ENCODE measurements at regions not wholly inside any gene's neighbourhood (a gene's known extent, or its start where the extent isn't known, plus 50 kb on each side); places are given as distances from the start of the nearest gene placed in this dataset.

DNA sequence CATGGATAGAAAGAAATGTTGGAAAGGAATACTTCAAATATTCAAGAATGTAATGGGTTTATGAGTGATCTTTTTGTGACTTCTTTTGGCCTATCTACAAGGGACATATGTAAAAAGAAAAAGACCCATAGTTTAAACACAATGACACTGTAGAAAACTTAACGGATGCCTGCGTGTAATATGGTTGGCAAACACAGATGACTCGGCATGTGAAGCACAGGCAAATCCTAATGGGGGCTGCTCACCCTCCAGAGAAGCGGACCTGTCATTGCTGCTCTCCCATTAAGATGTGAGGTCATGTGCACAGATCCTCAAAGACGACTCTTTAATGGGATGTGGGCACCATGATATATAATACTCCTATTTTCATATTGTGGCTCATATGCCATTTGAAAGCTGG lies 366.6 kb upstream of the TMEM132C start:
- 58 to 75% (median 70%) methylated on average over 5 of the region's 5 CpGs for WGBS, 5 donors
- H3K27ac ChIP-seq, result no peak overlapping the region
- H3K4me3 ChIP-seq, result no peak overlapping the region
- no peaks in the 10 kb centered on the region for H3K27me3 ChIP-seq
- no peaks in the 10 kb centered on the region for H3K36me3 ChIP-seq
- TF ChIP-seq, protein P1, sequence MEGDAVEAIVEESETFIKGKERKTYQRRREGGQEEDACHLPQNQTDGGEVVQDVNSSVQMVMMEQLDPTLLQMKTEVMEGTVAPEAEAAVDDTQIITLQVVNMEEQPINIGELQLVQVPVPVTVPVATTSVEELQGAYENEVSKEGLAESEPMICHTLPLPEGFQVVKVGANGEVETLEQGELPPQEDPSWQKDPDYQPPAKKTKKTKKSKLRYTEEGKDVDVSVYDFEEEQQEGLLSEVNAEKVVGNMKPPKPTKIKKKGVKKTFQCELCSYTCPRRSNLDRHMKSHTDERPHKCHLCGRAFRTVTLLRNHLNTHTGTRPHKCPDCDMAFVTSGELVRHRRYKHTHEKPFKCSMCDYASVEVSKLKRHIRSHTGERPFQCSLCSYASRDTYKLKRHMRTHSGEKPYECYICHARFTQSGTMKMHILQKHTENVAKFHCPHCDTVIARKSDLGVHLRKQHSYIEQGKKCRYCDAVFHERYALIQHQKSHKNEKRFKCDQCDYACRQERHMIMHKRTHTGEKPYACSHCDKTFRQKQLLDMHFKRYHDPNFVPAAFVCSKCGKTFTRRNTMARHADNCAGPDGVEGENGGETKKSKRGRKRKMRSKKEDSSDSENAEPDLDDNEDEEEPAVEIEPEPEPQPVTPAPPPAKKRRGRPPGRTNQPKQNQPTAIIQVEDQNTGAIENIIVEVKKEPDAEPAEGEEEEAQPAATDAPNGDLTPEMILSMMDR (IDR thresholded peaks at IDR 0.05), result no peak
- no peak for TF ChIP-seq POLR2AphosphoS5 (IDR thresholded peaks at IDR 0.05)
- no peak for TF ChIP-seq POLR2A (IDR thresholded peaks at IDR 0.05)
- TF ChIP-seq EP300 (IDR thresholded peaks at IDR 0.05), result no peak
- no peaks in the 10 kb centered on the region for H3K4me1 ChIP-seq
- peaks cover 0 to 3% (median under 1%) of the 10 kb centered on the region in 4 donors for H3K9me3 ChIP-seq
- no peak for DNase-seq
- intact Hi-C loops (cut with DNase I; ENCODE audit: low total_unique reads), result no loop called here

DNA sequence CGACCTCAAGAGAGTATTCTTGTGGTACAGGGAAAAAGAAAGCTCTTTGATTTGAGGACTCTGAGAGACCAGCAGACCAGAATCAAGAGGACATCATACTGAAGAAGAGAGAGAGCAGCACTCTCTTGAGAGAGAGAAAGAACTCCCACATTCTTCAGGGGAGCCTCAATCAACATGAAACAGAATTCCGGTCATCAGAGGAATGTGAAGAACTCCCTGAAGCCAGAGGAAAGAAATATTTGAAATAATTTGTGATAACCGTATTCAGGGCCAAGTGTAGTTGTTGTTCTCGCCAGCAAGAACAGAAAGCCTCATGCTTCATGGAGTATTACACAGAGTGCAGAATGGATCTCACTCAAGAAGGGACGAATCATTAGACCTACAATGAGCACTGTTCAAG lies 363.8 kb upstream of the TMEM132C start:
- no peaks in the 10 kb centered on the region for H3K36me3 ChIP-seq
- no peak overlapping the region for H3K27ac ChIP-seq
- H3K27me3 ChIP-seq, result no peaks in the 10 kb centered on the region
- H3K4me1 ChIP-seq, result no peaks in the 10 kb centered on the region
- TF ChIP-seq, protein P1 (IDR thresholded peaks at IDR 0.05), result no peak
- TF ChIP-seq EP300 (IDR thresholded peaks at IDR 0.05) (no peak), POLR2A (IDR thresholded peaks at IDR 0.05) (no peak), POLR2AphosphoS5 (IDR thresholded peaks at IDR 0.05) (no peak)
- no peak overlapping the region for H3K4me3 ChIP-seq
- no peak for DNase-seq
- H3K9me3 ChIP-seq, result peaks cover 0 to 5% (median 4%) of the 10 kb centered on the region in 4 donors
- intact Hi-C loops (cut with DNase I; ENCODE audit: low total_unique reads), result no loop called here
- WGBS, 5 donors, result 40 to 52% (median 46%) methylated on average over 5 of the region's 5 CpGs

DNA sequence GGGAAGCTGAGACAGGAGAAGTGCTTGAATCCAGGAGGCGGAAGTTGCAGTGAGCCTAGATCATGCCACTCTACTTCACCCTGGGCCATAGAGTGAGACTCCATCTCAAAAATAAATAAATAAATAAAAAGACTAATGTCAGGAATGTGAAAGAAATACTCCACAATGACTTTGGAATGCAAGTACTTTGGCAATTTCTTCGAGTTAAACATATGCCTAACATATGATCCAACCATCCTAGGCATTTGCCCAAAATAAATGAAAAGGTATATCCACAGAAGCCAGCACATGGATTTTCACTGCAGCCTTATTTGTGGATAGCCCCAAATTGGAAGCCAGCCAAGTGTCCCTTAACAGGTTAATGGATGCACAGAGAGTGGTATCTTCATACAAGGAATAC lies 357.9 kb upstream of the TMEM132C start:
- intact Hi-C loops (cut with DNase I; ENCODE audit: low total_unique reads), result no loop called here
- H3K4me1 ChIP-seq, result no peaks in the 10 kb centered on the region
- H3K4me3 ChIP-seq, result no peak overlapping the region
- TF ChIP-seq POLR2A (IDR thresholded peaks at IDR 0.05) (no peak), EP300 (IDR thresholded peaks at IDR 0.05) (no peak), POLR2AphosphoS5 (IDR thresholded peaks at IDR 0.05) (no peak)
- TF ChIP-seq, protein P1 (IDR thresholded peaks at IDR 0.05), result no peak
- peaks cover 0 to 5% (median 4%) of the 10 kb centered on the region in 4 donors for H3K9me3 ChIP-seq
- H3K27ac ChIP-seq, result no peak overlapping the region
- H3K27me3 ChIP-seq, result no peaks in the 10 kb centered on the region
- WGBS, 5 donors, result 62 to 88% (median 83%) methylated on average over 2 of the region's 2 CpGs
- DNase-seq, result no peak
- H3K36me3 ChIP-seq, result no peaks in the 10 kb centered on the region

DNA sequence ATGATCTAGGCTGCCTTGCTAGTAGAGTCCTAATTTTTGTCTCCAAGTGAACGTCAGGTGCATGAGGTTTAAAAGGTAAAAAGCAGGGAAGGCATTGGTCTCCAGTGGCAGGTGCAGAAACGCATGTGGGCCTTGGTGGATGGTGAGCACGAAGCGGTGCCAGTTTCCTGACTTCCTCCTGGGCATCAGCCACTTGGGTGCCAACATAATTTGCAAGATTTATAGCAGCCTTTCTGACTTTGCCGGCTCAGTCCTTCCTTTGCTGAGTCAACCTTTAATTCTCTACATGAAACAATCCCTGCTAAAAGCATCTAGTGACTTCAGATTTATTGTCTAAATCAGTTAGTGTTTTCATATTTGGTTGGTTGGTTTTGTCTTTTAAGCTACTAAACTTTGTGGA lies 355.7 kb upstream of the TMEM132C start:
- Histone ChIP-seq H3K9me3 (no peaks in the 10 kb centered on the region), H3K27me3 (no peaks in the 10 kb centered on the region), H3K27ac (no peak overlapping the region), H3K4me3 (no peak overlapping the region), H3K4me1 (no peaks in the 10 kb centered on the region), H3K36me3 (no peaks in the 10 kb centered on the region)
- intact Hi-C loops (cut with DNase I; ENCODE audit: low total_unique reads), result no loop called here
- TF ChIP-seq EP300 (IDR thresholded peaks at IDR 0.05), result no peak
- TF ChIP-seq, protein P1 (IDR thresholded peaks at IDR 0.05), result no peak
- no peak for DNase-seq
- 64 to 76% (median 69%) methylated on average over 5 of the region's 5 CpGs for WGBS, 5 donors

All from stomach (tissue), 8 donors.